ENCODE measurements at regions not wholly inside any gene's neighbourhood (a gene's known extent, or its start where the extent isn't known, plus 50 kb on each side); places are given as distances from the start of the nearest gene placed in this dataset.

GRCh38 chr12:30567082-30567481 is 128.6 kb downstream of the IPO8 start:
- ATAC-seq (ENCODE audit: low read depth) (no peak), DNase-seq (no peak)
- Histone ChIP-seq H2AK9ac (replicated peaks; ENCODE audit: low read depth, low read length, poor library complexity) (no peak overlapping the region), H3K27me3 (ENCODE audit: control insufficient read depth, insufficient read depth, low read length) (0 out of 2 replicates have a peak, but pooled peaks cover 2% of the 10 kb centered on the region), H3K9ac (ENCODE audit: low read depth, low read length) (no peak overlapping the region), H2BK20ac (ENCODE audit: low read depth, low read length) (no peak overlapping the region), H3K18ac (ENCODE audit: low read depth, low read length) (no peak overlapping the region), H4K20me1 (ENCODE audit: insufficient read depth, low read length) (no peaks in the 10 kb centered on the region), H3K9me1 (ENCODE audit: insufficient read depth, low read length) (no peaks in the 10 kb centered on the region), H3K9me3 (ENCODE audit: control insufficient read depth, insufficient read depth, low read length) (no peaks in the 10 kb centered on the region), H3K79me1 (ENCODE audit: low read depth in 1 of 2, low read length in 2 of 2) (no peaks in the 10 kb centered on the region), H3K4me2 (ENCODE audit: low read depth, low read length) (no peak overlapping the region), H2AFZ (replicated peaks; ENCODE audit: low read length, poor library complexity) (no peak overlapping the region), H3K4me1 (ENCODE audit: control insufficient read depth, insufficient read depth, low read length) (no peaks in the 10 kb centered on the region), H3K56ac (ENCODE audit: extremely low read depth, insufficient read depth, low read length) (no peak overlapping the region), H2AK5ac (ENCODE audit: low read depth, low read length) (no peak overlapping the region), H2BK120ac (ENCODE audit: low read depth, low read length) (no peak overlapping the region), H4K8ac (ENCODE audit: low read depth in 2 of 2, low read length in 2 of 2) (no peak overlapping the region), H3K36me3 (ENCODE audit: control insufficient read depth, insufficient read depth, low read length) (no peaks in the 10 kb centered on the region), H4K5ac (ENCODE audit: low read depth, low read length) (no peak overlapping the region), H2BK5ac (ENCODE audit: low read depth, low read length, poor library complexity, severe bottlenecking) (no peak overlapping the region), H3K14ac (replicated peaks; ENCODE audit: low read depth, low read length) (no peak overlapping the region), H3K23ac (ENCODE audit: low read depth, low read length) (no peak overlapping the region), H2BK15ac (ENCODE audit: low read depth, low read length) (no peak overlapping the region), H3K4ac (ENCODE audit: low read depth, low read length) (no peak overlapping the region), H4K91ac (ENCODE audit: insufficient read depth, low read depth, low read length) (no peak overlapping the region), H3K4me3 (ENCODE audit: insufficient read depth, low read depth, low read length) (no peak overlapping the region), H3K27ac (ENCODE audit: insufficient read depth, low read length) (no peak overlapping the region)
- TF ChIP-seq CTCF (conservative IDR thresholded peaks at IDR 0.05; ENCODE audit: low read depth, low read length) (no peak), FOS (IDR thresholded peaks at IDR 0.05; ENCODE audit: low read depth, low read length) (no peak), RCOR1 (IDR thresholded peaks at IDR 0.05; ENCODE audit: insufficient replicate concordance, low read length) (no peak), SMC3 (IDR thresholded peaks at IDR 0.05; ENCODE audit: low read depth, low read length) (no peak), RAD21 (IDR thresholded peaks at IDR 0.05; ENCODE audit: low read length) (no peak), MXI1 (IDR thresholded peaks at IDR 0.05; ENCODE audit: borderline replicate concordance, low read depth, low read length) (no peak)
- in situ Hi-C loops (cut with MboI; ENCODE audit: low sequenced_read_pairs) (no loop called here), dilution Hi-C loops (cut with HindIII; ENCODE audit: low sequenced_read_pairs, unreplicated experiment) (no loop called here), intact Hi-C loops (cut with micrococcal nuclease) (no loop called here)
- ChIA-PET POLR2A (ENCODE audit: unreplicated experiment) (no interaction called here), CTCF (interaction anchor here (0.7 kb wide), 1 partner anchor 73 kb away, joined by 3 read pairs; no protein-coding TSS in a partner anchor)
- no CpG with 5 or more reads among the region's 1 CpG for WGBS, 2 experiments (ENCODE audit: extremely low coverage in 2 of 2, insufficient read length in 1 of 2)
- BruUV-seq (replicated peaks), result no TSS peak
